Neural progenitor cell (in vitro differentiated cells): ENCODE measurements at regions not wholly inside any gene's neighbourhood (a gene's known extent, or its start where the extent isn't known, plus 50 kb on each side); places are given as distances from the start of the nearest gene placed in this dataset.

ENCODE experiments used
- DNase-seq: peaks from one replicate; pipeline ENCODE4 v3.0.0-alpha.2; 2016; ENCODE audit warnings: low spot score
- H2AFZ ChIP-seq: fragments of 200-600 bp; sonication (generic); replicated peaks from 2 replicates; pipeline ENCODE4 v1.6.1; 2016; ENCODE audit warnings: antibody characterized with exemption
- H3F3A ChIP-seq: fragments of 200-600 bp; sonication (generic); 2 replicates; pipeline ENCODE4 v1.6.1; 2016; ENCODE audit warnings: antibody characterized with exemption, low read depth
- H3K27ac ChIP-seq: fragments of 200-600 bp; sonication (generic); 2 replicates; pipeline ENCODE4 v1.5.1; 2016; ENCODE audit warnings: mild to moderate bottlenecking
- H3K27me3 ChIP-seq: fragments of 200-600 bp; sonication (generic); 2 replicates; pipeline ENCODE4 v1.6.1; 2016; ENCODE audit warnings: mild to moderate bottlenecking, moderate library complexity
- H3K36me3 ChIP-seq: fragments of 200-600 bp; sonication (generic); 2 replicates; pipeline ENCODE4 v1.5.1; 2016
- H3K4me1 ChIP-seq: fragments of 200-600 bp; sonication (generic); 2 replicates; pipeline ENCODE4 v1.6.1; 2016; ENCODE audit warnings: mixed run types
- H3K4me2 ChIP-seq: fragments of 200-600 bp; sonication (generic); 2 replicates; pipeline ENCODE4 v1.6.1; 2016
- H3K4me3 ChIP-seq: fragments of 200-600 bp; sonication (generic); 2 replicates; pipeline ENCODE4 v1.5.1; 2016
- H3K79me2 ChIP-seq: fragments of 200-600 bp; sonication (generic); 2 replicates; pipeline ENCODE4 v1.6.1; 2016; ENCODE audit warnings: low read depth
- H3K9ac ChIP-seq: fragments of 200-600 bp; sonication (generic); 2 replicates; pipeline ENCODE4 v1.6.1; 2016
- H3K9me3 ChIP-seq: fragments of 200-600 bp; sonication (generic); 2 replicates; pipeline ENCODE4 v1.5.1; 2016; ENCODE audit warnings: low read depth
- H4K20me1 ChIP-seq: fragments of 200-600 bp; sonication (generic); 2 replicates; pipeline ENCODE4 v1.6.1; 2016; ENCODE audit warnings: low read depth
- H3K27ac Mint-ChIP-seq: 3 replicates; pipeline ENCODE4 v1.8.0; 2021; ENCODE audit warnings: mixed read lengths
- H3K27me3 Mint-ChIP-seq: 2 replicates; pipeline ENCODE4 v1.8.0; 2022; ENCODE audit warnings: low read depth, mild to moderate bottlenecking, inconsistent platforms, moderate library complexity, mixed read lengths; ENCODE audit not compliant: insufficient read depth
- H3K36me3 Mint-ChIP-seq: 3 replicates; pipeline ENCODE4 v1.8.0; 2021; ENCODE audit warnings: mixed read lengths
- H3K4me1 Mint-ChIP-seq: 3 replicates; pipeline ENCODE4 v1.8.0; 2021; ENCODE audit warnings: mixed read lengths
- H3K4me3 Mint-ChIP-seq: 3 replicates; pipeline ENCODE4 v1.8.0; 2021; ENCODE audit warnings: mild to moderate bottlenecking, moderate library complexity, mixed read lengths
- H3K9me3 Mint-ChIP-seq: 3 replicates; pipeline ENCODE4 v1.8.0; 2020; ENCODE audit warnings: mixed read lengths
- EZH2 ChIP-seq: fragments of 200-600 bp; sonication (generic); IDR thresholded peaks from 2 replicates; pipeline ENCODE4 v1.6.1; 2017; ENCODE audit warnings: antibody characterized with exemption, mild to moderate bottlenecking, moderate library complexity
- EZH2phosphoT487 ChIP-seq: fragments of 200-600 bp; sonication (generic); IDR thresholded peaks from 2 replicates; pipeline ENCODE4 v1.6.1; 2017; ENCODE audit warnings: antibody characterized with exemption
- TF ChIP-seq, protein P1 (sequence below): fragments of 200-600 bp; sonication (generic); IDR thresholded peaks from 2 replicates; pipeline ENCODE4 v1.5.1; 2017; ENCODE audit warnings: antibody characterized with exemption, mild to moderate bottlenecking

DNA sequence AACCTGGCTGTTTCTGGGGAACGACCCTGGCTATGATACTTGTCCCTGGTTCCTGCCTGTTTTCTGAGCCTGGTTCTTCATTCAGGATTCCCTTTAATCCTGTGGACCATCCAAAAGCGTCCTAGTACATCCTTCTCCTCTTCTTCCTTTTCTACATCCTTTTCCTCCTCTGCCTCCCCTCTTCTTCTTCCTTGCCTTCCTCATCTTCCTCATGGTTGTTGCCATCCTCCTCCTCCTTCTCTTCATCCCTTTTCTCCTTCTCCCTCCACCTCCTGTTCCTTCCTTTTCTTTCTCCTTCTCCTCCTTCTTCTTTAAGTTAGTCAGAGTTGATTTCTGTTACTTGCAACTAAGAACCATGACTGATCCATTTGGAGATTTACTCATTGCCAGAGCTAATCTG is 197.8 kb downstream of the FOXD2 start:
- H3K4me3 Mint-ChIP-seq: no peak overlapping the region
- peaks cover 4% of the 10 kb centered on the region for H3K4me1 Mint-ChIP-seq
- H3K9me3 ChIP-seq: no peaks in the 10 kb centered on the region

DNA sequence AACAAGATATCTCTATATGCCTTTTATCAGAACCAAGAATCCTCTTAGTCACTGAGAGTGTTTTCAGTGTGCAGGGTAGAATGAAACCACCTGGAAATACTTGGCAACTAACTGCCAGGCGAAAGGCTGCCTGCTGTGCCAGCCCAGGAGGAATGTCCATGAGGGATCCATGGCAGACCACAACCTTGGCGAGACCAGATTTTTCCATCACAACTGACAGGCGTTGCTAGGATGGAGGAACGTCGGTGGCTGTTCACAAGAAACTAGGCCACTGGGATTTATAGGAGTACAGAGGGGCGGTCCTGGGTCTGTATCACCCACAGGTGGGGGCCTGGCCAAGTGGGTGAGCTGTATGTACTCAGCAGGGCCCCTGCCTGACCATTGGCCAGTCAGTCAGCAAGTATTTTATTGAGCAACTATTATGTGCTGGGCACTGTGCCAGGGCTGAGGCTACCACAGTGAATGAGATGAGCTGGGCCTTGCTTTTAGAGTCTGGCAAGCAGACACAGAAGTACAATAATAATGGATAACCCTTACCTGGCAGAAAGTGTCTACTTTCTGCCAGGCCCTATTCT is 199.4 kb downstream of the FOXD2 start:
- H3K27me3 ChIP-seq: peaks cover 16% of the 10 kb centered on the region
- no peak for TF ChIP-seq EZH2
- no peak for TF ChIP-seq EZH2phosphoT487
- TF ChIP-seq, protein P1, sequence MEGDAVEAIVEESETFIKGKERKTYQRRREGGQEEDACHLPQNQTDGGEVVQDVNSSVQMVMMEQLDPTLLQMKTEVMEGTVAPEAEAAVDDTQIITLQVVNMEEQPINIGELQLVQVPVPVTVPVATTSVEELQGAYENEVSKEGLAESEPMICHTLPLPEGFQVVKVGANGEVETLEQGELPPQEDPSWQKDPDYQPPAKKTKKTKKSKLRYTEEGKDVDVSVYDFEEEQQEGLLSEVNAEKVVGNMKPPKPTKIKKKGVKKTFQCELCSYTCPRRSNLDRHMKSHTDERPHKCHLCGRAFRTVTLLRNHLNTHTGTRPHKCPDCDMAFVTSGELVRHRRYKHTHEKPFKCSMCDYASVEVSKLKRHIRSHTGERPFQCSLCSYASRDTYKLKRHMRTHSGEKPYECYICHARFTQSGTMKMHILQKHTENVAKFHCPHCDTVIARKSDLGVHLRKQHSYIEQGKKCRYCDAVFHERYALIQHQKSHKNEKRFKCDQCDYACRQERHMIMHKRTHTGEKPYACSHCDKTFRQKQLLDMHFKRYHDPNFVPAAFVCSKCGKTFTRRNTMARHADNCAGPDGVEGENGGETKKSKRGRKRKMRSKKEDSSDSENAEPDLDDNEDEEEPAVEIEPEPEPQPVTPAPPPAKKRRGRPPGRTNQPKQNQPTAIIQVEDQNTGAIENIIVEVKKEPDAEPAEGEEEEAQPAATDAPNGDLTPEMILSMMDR: no peak
- H4K20me1 ChIP-seq: no peaks in the 10 kb centered on the region
- H3K9me3 ChIP-seq: no peaks in the 10 kb centered on the region
- no peaks in the 10 kb centered on the region for H3K79me2 ChIP-seq
- no peak overlapping the region for H3K27ac ChIP-seq
- no peaks in the 10 kb centered on the region for H3K9me3 Mint-ChIP-seq
- H3F3A ChIP-seq: no peaks in the 10 kb centered on the region
- H3K4me1 Mint-ChIP-seq: peaks cover 4% of the 10 kb centered on the region
- no peaks in the 10 kb centered on the region for H3K36me3 Mint-ChIP-seq
- H3K4me2 ChIP-seq: no peak overlapping the region
- peaks cover 15% of the 10 kb centered on the region for H3K27me3 Mint-ChIP-seq
- H3K27ac Mint-ChIP-seq: no peak overlapping the region
- no peak for DNase-seq
- H3K36me3 ChIP-seq: no peaks in the 10 kb centered on the region
- H3K4me1 ChIP-seq: no peaks in the 10 kb centered on the region
- no peak overlapping the region for H3K9ac ChIP-seq
- H3K4me3 ChIP-seq: no peak overlapping the region
- H3K4me3 Mint-ChIP-seq: no peak overlapping the region
- no peak overlapping the region for H2AFZ ChIP-seq

More for the DNA sequence above, 197.8 kb downstream of the FOXD2 start:
- H3K27ac Mint-ChIP-seq: no peak overlapping the region
- no peak overlapping the region for H2AFZ ChIP-seq
- H3K9ac ChIP-seq: no peak overlapping the region
- H3F3A ChIP-seq: no peaks in the 10 kb centered on the region
- H3K4me3 ChIP-seq: no peak overlapping the region
- H3K27me3 ChIP-seq: peaks cover 16% of the 10 kb centered on the region
- H3K36me3 ChIP-seq: no peaks in the 10 kb centered on the region
- H3K79me2 ChIP-seq: no peaks in the 10 kb centered on the region
- no peaks in the 10 kb centered on the region for H3K4me1 ChIP-seq
- H3K27me3 Mint-ChIP-seq: peaks cover 13% of the 10 kb centered on the region
- no peak overlapping the region for H3K4me2 ChIP-seq
- no peak for DNase-seq
- no peaks in the 10 kb centered on the region for H3K9me3 Mint-ChIP-seq
- no peaks in the 10 kb centered on the region for H3K36me3 Mint-ChIP-seq
- no peaks in the 10 kb centered on the region for H4K20me1 ChIP-seq
- TF ChIP-seq EZH2 (no peak), EZH2phosphoT487 (no peak)
- TF ChIP-seq, protein P1: no peak
- no peak overlapping the region for H3K27ac ChIP-seq

DNA sequence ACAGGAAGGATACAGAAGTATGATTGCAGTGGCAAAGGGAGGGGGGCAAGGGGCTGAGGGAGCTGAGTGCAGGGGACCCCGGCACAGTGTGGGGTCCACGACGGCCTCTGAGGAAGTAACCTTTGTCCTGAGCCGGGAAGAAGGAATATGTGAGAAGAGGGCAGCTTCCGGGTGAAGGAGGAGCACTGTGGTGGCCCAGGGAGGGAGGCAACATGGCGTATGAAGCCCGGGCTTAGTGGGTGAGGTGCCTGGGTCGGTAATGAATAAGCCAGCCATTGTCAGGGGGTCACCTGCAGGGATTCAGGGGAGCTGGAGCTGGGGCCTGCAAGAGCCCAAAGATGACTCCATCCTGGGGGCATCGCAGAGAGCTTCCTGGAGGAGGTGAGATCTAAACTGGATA is 200.4 kb downstream of the FOXD2 start:
- Histone ChIP-seq H3K9me3 (no peaks in the 10 kb centered on the region), H3K36me3 (no peaks in the 10 kb centered on the region), H3K4me3 (no peak overlapping the region), H3K79me2 (no peaks in the 10 kb centered on the region), H3K27ac (no peak overlapping the region), H3K4me1 (no peaks in the 10 kb centered on the region), H3K27me3 (peaks cover 11% of the 10 kb centered on the region), H4K20me1 (no peaks in the 10 kb centered on the region), H3F3A (no peaks in the 10 kb centered on the region), H3K4me2 (no peak overlapping the region), H2AFZ (no peak overlapping the region), H3K9ac (no peak overlapping the region)
- Mint-ChIP-seq H3K36me3 (no peaks in the 10 kb centered on the region), H3K4me3 (no peak overlapping the region), H3K4me1 (peaks cover 4% of the 10 kb centered on the region), H3K9me3 (no peaks in the 10 kb centered on the region), H3K27me3 (peaks cover 14% of the 10 kb centered on the region), H3K27ac (no peak overlapping the region)
- TF ChIP-seq, protein P1: no peak
- TF ChIP-seq EZH2 (no peak), EZH2phosphoT487 (no peak)
- no peak for DNase-seq
